Progenitor cell of endocrine pancreas (in vitro differentiated cells): ENCODE measurements at regions not wholly inside any gene's neighbourhood (a gene's known extent, or its start where the extent isn't known, plus 50 kb on each side); places are given as distances from the start of the nearest gene placed in this dataset.
A peak's percentile ranks its signal among the peaks of the same experiment; 100 is the strongest.

Experiments
- DNase-seq: peaks from one replicate; pipeline ENCODE4 v3.0.0; 2021; ENCODE audit warnings: low spot score; ENCODE audit not compliant: unreplicated experiment
- H3K27ac Mint-ChIP-seq: 2 replicates; pipeline ENCODE4 v1.8.0; 2021; ENCODE audit warnings: mild to moderate bottlenecking, moderate library complexity, mixed read lengths
- H3K27me3 Mint-ChIP-seq: 2 replicates; pipeline ENCODE4 v1.8.0; 2021; ENCODE audit warnings: mixed read lengths
- H3K36me3 Mint-ChIP-seq: 2 replicates; pipeline ENCODE4 v1.8.0; 2022; ENCODE audit warnings: mixed read lengths; ENCODE audit not compliant: insufficient read depth
- H3K4me1 Mint-ChIP-seq: 2 replicates; pipeline ENCODE4 v1.8.0; 2021; ENCODE audit warnings: low read depth, mixed read lengths
- H3K4me3 Mint-ChIP-seq: 2 replicates; pipeline ENCODE4 v1.8.0; 2021; ENCODE audit warnings: low read depth, mild to moderate bottlenecking, moderate library complexity, mixed read lengths
- H3K9me3 Mint-ChIP-seq: 2 replicates; pipeline ENCODE4 v1.8.0; 2021; ENCODE audit warnings: low read depth, mixed read lengths
- CTCF ChIP-seq: fragments of 200-600 bp; sonication (generic); IDR thresholded peaks from one replicate; pipeline ENCODE4 v1.5.0; 2021; ENCODE audit warnings: antibody characterized with exemption, mild to moderate bottlenecking; ENCODE audit not compliant: unreplicated experiment

- H3K4me3 Mint-ChIP-seq, result no peak overlapping the region
- no peak overlapping the region for H3K27ac Mint-ChIP-seq
- H3K9me3 Mint-ChIP-seq, result no peaks in the 10 kb centered on the region
- H3K4me1 Mint-ChIP-seq, result peaks cover 11% of the 10 kb centered on the region
- no peak for DNase-seq
- H3K27me3 Mint-ChIP-seq, result no peaks in the 10 kb centered on the region
- no peaks in the 10 kb centered on the region for H3K36me3 Mint-ChIP-seq
- no peak for TF ChIP-seq CTCF
Observed at GRCh38 chr5:69038539-69038938, 55.3 kb upstream of the SLC30A5 start.

- Mint-ChIP-seq H3K36me3 (no peaks in the 10 kb centered on the region), H3K27ac (no peak overlapping the region), H3K9me3 (no peaks in the 10 kb centered on the region), H3K4me3 (no peak overlapping the region), H3K4me1 (peaks cover 16% of the 10 kb centered on the region), H3K27me3 (no peaks in the 10 kb centered on the region)
- TF ChIP-seq CTCF, result no peak
- DNase-seq, result no peak
Observed at GRCh38 chr5:69039829-69040228, 54.0 kb upstream of the SLC30A5 start.

DNA sequence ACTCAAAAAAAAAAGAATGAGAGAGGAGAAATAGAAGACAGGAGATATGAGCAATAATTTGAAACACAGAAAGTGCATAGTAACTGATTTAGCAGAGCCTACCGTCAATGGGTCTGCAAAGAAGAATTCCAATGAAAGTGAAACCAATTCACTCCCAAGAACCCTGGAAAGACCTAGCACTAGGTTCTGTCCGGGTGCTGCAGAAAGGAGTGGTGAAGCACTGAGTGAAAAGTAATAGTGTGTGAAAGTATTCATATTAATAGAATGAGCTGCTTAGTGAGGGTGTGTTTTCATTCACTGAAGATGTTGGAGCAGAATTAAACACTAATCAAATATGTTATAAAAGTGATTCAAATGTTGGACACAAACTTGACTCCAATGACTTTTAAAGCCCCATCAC, 51.3 kb upstream of the SLC30A5 start:
- Mint-ChIP-seq H3K4me1 (peaks cover 24% of the 10 kb centered on the region), H3K27ac (no peak overlapping the region), H3K36me3 (no peaks in the 10 kb centered on the region), H3K27me3 (no peaks in the 10 kb centered on the region), H3K4me3 (no peak overlapping the region), H3K9me3 (no peaks in the 10 kb centered on the region)
- TF ChIP-seq CTCF, result no peak
- no peak for DNase-seq

DNA sequence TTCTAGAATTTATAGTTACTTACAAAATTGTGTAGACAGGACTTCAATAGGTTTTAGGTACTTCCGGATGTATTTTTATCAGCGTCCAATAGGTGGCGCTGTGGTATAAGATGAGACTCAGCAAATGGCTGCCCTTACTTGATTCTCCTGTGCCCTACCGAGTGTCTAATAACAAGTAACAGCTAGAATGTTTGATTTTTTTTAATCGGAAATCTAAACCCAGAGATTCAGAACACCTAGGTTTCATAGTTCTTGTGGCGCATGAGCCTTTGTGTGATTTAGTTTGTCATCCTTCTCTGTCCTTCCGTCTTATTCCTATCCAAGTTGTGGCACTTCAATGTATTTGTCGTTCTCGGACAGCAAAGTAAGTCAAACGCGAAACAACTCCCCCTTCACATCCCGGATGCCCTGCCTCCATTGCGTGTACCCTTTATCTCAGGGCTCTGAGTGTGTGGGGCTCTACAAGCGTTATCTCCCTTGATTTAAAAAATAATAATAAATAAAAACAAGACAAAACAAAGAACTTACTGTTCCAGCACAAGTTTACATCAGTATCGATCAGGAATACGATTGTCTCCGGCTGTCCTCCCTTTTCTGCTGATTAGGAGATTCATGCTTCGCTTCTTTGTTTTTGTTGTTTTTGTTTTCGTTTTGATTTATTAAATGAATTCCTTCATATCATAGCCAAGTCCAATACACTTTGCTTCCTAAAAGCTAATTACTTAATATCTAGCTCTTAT, 50.7 kb upstream of the SLC30A5 start:
- Mint-ChIP-seq H3K9me3 (no peaks in the 10 kb centered on the region), H3K4me1 (peaks cover 25% of the 10 kb centered on the region), H3K36me3 (no peaks in the 10 kb centered on the region), H3K4me3 (peak overlapping the region; percentile 88), H3K27me3 (no peaks in the 10 kb centered on the region), H3K27ac (peak overlapping the region; percentile 98)
- peak; percentile 92 for TF ChIP-seq CTCF
- peak; percentile 66 for DNase-seq

DNA sequence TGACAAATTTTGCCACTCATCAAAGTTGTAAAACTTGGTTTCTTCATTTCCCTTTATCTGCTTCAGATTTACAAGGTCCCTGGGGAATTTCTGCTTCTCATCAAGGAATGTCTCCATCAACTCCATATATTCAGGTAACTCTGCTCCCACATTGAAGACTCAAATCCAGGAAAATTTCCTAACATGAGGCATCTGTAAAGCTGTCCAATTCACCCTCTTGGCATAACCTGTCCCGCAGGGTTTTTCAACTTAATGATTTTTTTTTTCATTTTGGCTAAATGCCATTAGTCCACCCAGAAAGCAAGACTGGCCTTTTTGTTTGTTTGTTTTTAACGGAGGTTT, 50.2 kb upstream of the SLC30A5 start:
- no peak for DNase-seq

More for the DNA sequence above, 50.2 kb upstream of the SLC30A5 start:
- no peaks in the 10 kb centered on the region for H3K27me3 Mint-ChIP-seq
- peaks cover 25% of the 10 kb centered on the region for H3K4me1 Mint-ChIP-seq
- H3K4me3 Mint-ChIP-seq, result peak overlapping the region; percentile 88
- H3K27ac Mint-ChIP-seq, result peak overlapping the region; percentile 98
- H3K9me3 Mint-ChIP-seq, result no peaks in the 10 kb centered on the region
- no peak for TF ChIP-seq CTCF
- H3K36me3 Mint-ChIP-seq, result no peaks in the 10 kb centered on the region
